GM19023 (cell line): ENCODE measurements at regions not wholly inside any gene's neighbourhood (a gene's known extent, or its start where the extent isn't known, plus 50 kb on each side); places are given as distances from the start of the nearest gene placed in this dataset.
"Not testable (repeated sequence)": the region's sequence is repeated elsewhere in the genome, so short reads cannot be mapped to it uniquely, and the experiment has no call there.

ENCODE experiments used
- ATAC-seq: cut with Tn5 transposase; IDR thresholded peaks from one replicate; pipeline ENCODE4 v1.9.1; 2021; ENCODE audit warnings: mild to moderate bottlenecking, moderate library complexity; ENCODE audit not compliant: unreplicated experiment

DNA sequence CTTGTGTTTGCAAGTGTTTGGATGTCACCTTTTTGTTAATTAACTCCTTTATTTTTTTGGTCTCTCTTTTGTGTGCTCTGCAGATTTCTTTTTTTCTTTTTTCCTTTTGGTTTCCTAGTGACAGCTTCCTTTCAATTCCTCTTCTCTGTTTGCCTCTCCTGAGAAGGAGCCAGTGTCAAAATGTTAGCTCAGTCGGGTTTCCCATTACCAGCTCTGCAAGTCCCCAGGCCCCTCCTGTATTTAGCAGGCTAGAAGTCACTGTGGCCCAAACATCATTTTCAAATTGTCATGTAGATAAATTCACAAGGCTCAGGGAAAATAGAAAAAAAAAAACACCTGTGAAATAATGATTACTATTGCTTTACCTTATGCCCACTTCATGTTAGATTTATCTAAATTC lies 1621.6 kb downstream of the CDH8 start:
- no peak for ATAC-seq

DNA sequence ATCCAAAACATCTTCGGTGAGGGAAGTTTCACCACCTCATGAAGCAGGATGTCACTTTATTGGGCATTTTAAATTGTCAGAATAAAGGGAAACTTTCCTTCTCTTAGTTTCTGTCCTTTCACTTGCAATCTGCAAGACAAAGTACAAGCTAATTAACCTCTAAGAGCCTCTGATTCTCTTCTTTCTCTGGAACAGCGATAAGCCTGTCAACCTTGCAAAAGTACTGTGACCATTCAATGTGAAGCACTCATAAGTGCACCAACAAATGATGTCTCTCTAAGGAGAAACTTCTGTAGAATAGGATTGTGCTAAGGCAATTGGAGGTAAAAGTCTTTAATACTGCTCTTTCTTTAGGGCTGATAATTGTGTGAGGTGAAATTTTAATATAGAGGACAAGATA lies 1622.3 kb downstream of the CDH8 start:
- no peak for ATAC-seq

DNA sequence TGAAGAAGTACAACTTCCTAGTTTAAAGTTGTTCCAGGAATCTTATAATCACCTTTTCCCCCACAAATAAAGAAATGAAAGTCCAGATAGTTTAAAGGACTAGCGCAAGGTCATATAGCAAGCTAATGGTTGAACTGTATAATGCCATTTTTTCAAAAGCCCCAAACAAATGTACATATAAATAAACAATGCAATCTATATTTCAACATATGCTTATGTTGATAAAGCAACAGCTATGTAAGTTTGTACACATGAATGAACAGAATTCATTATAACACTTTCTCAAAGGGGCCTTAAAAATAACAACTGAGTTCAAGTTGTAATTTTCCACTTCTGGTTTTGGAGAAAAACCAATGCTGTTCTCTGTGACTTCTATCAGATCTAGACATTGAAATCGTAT lies 1628.6 kb downstream of the CDH8 start:
- ATAC-seq: no peak

DNA sequence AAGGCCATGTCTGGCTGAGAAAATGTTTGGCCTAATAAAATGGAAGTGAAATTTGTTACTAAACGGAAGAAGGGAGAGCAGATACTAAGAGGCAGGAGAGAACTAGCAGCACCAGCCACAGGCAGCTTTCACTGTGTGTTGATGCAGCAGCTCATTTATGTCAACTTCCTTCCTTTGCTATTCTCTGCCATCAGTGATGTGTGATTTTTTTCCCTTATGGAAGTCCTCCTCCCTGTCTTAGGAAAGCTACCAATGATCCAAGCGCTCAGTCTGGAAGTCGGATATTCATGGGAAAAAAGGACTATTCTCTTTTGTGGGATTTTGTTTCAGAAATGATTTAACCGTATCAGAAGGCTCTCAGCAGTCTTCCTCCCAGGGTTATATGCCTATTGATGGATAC lies 1629.2 kb downstream of the CDH8 start:
- ATAC-seq: no peak

DNA sequence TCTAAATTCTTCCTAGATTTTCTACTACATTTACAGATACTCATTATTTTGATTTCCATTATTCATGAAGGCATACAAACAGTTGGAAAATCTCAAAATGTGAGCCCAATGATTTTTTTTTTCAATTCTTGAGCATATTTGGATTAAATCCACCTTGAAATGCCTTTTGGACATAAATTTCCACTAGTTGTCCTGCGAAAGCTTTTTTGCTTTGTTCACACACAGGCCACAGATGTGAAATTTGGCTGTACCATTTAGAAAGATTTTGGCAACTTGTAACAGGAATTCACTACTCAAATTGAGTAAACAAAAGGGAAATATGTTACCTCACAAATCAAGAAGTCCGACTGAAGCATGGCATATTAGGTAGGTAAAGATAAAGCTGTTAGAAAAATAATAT lies 1631.0 kb downstream of the CDH8 start:
- ATAC-seq: no peak

DNA sequence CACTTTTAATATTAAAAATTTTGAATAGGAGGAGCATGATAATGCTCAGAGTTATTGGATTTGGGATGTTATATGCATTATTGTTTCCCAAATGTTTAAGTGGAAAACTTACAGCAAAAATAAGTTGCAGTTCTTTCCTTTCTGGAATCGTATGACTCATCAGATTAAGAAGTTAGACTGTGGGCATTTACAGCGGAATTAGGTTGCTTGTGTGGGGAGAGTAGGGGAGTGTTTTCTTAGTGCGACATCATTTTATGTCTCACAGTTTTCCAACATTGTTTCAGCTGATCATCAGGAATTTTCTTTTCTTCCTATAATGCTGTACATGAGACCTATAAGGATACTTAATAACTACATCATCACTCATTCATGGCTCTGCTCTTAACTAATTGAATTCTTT lies 1631.8 kb downstream of the CDH8 start:
- no peak for ATAC-seq

DNA sequence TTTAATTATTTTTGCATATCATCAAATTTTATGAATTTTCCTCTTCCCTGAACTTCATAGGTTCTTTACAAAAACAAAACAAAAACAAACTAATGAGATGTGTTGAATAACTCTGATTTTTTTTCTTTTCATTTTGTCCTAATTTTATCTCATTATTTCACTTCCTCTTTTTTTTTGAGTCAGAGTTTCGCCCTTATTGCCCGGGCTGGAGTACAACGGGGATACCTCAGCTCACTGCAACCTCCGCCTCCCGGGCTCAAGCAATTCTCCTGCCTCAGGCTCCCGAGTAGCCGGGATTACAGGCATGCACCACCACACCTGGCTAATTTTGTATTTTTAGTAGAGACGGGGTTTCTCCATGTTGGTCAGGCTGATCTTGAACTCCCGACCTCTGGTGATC lies 1633.3 kb downstream of the CDH8 start:
- ATAC-seq: not testable (repeated sequence)

DNA sequence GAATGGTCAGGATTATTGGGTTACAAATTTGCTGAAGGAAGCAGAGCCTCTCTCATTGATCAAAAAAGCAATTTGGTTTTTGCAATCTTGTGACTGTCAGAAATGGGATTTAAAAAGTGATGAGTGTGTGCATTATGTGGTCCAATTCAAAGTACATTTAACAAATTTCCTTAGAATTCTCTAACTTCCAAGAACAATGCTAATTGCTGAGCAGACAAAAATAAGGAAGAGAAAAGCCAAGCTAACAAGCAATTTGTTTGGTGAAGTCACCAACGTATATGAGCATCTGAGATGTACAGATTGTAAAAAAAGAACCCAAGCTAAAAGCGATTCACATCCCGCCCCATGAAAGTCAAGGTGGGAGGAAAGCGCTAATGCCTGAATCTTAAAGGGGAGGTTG lies 1643.9 kb downstream of the CDH8 start:
- no peak for ATAC-seq

DNA sequence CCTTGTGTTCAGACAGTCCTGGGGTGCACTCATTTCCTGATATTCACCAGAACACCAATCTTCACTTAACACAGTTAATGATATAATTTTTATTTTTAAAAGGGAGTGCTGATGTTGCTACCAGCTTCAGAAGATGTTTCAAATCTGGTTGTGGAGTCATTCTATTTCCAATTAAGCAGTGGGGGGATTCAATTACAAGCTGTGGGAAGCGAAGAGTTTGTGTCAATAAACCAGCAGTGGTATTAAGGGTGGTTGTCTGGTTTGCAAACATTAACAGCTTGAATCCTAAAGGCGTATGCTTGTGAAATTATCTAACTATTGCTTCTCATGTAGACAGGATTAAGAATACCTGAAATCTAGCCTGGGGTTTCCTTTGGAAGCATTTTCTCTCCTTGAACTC lies 1637.5 kb upstream of the GOT2 start:
- ATAC-seq: no peak

DNA sequence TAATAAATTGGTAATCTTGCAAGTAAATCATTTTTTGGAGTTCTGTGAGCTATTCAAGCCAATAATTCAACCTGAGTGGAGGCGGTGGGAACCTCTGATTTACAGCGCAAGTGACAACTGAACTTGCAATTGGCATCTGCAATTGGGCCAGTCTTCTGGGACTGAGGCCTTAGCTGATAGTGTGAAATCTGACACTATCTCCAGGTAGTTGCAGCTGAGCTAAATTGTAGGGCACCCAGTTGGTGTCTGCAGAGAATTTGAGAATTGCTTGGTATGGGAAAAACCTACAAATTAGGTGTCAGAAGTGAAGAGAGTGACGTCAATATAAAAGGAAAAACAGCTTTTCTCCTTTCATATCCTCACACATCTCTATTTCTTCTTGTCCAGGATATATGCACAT lies 1633.6 kb upstream of the GOT2 start:
- ATAC-seq: no peak

DNA sequence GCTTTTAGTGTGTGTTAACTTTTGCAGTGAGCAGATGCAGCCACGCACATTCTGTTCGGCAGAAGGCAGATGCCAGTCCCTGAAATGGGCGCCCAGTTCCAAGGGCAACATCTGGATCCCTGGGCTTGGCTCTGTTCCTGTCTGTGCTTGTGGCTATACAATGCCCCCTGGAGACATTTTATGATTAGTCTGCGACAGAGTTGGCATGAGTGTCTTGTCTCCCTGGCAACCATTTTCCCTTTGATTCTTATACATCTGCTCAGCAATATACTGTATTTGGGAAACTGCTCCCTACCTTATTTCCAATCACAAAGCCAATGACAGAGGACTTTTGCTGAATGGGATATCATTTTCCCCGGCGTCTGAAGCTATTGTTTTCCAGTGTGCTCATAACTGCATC lies 1629.5 kb upstream of the GOT2 start:
- ATAC-seq: no peak

DNA sequence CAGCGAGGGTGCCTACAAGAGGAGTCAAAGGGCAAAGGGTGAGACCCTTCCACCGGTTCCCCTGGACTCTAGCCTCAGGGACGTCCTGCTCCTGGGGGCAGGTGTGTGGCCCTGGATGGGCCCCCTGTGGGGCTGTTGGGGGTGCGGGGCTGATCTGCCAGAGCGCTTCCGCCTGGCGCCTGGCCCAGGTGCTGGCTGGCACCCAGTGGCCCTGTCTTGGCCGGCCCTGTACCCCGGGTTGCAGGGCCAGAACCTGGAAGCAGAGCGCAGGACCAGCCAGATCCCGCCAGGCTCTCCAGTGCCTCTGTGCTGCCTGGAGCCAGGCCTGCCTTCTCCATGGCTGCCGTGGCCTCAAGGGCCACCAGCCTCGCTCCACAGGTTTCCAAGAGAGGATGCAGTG lies 1625.8 kb upstream of the GOT2 start:
- not testable (repeated sequence) for ATAC-seq

DNA sequence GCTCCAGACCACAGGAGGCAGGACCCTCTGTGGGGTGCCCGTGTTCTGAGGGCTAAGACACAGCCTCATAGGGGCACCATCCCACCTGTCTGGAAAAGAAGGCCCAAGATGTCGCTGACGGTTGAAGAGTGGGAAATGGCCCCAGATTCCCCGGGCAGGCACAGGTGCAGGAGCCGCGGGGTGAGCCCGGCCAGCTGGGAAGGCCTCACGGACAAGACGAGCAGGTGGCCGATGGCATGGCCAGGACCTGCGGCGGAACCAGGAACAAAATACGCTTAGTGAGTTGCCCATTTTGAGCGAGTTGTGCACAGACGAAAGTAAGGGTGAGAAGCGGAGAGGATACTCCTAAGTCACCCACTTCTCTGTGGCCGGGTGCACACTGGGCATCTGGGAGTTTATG lies 1625.3 kb upstream of the GOT2 start:
- not testable (repeated sequence) for ATAC-seq

DNA sequence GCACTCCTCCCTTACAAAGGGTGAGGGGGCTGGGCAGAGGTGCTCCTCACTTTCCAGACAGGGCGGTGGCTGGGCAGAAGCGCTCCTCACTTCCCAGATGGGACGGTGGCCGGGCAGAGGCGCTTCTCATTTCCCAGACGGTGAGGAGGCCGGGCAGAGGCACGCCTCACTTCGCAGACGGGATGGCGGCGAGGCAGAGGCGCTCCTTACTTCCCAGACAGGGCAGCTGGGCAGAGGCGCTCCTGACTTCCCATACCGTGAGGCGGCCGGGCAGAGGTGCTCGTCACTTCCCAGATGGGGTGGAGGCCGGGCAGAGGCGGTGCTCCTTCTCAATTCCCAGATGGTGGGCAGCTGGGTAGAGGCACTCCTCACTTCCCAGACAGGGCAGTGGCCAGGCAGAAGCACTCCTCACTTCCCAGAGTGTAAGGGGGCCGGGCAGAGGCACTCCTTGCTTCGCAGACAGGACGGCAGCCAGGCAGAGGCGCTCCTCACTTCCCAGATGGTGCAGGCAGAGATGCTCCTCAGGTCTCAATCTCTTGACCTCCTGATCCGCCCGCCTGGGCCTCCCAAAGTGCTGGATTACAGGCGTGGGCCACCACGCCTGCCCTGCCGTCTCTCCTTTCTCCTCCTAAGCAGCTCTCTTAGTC lies 1623.9 kb upstream of the GOT2 start:
- not testable (repeated sequence) for ATAC-seq

DNA sequence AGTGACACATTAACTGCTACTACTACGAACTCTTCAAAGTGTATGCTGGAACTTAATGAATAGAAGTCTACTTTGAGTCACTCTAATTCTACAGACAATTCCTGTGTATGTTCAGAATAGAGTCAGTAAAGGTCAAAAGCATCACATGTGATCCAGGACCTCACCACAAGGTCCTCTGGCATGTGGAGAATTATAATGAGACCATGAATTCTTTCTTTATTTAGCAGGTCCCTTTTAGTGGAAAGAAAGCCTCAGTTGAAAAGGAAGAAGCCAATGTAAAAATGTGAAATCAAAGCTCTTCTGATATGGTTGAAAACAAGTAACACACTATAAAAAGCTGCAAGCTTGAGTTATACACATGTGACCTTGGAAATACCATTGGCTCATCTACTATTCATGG lies 1612.1 kb upstream of the GOT2 start:
- ATAC-seq: no peak

DNA sequence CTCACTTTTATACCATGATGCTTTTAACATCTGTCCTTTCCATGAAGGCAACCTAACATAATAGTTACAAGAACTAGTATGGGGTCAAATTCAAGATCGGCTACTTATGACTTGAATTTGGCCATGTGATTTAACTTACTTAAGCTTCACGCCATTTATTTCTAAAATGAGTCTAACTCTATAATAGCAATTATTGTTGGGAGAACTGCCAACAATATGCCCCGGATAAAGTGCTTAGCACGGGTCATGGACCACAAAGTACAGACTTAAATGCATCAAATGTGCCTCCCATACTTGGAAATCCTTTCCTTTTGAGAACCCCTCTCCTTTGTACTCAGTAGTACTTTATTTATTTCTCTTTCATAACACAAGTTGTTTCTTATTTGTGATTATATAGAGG lies 1603.6 kb upstream of the GOT2 start:
- no peak for ATAC-seq

DNA sequence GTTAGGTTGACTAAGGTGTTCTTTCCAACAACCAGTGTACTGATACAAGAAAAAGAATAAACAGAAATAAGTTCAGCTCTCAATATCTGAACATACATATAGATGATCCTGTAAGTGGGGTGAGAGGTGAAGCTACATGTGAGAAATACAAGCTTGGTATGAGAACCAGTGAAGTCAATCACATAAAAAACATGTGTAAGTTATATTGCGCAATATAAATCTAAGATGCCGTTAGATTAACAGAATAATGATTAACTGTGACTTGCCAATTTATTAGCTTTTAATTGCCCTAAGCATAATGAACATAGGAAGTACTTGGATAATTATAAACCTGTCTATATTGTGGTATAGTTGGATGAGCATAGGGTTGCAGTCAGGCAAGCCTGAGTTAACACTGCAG lies 1597.1 kb upstream of the GOT2 start:
- ATAC-seq: no peak

DNA sequence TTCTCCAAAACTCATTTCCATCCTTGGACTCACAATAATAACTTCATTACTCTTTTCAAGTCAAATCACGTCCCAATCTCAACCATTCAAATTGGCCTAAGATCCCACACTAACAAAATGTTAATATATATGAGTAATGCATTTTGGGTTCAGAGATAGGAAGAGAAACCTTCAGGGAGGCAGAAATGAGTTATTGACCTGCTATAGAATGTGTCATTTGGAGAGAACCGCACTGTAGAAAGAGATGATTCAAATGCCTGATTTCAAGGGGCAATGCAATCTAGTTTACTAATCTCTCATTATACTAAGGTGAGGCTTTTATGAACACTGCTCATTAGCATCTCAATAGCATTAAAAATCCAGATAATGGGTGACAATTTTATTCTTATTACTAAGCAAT lies 1595.0 kb upstream of the GOT2 start:
- no peak for ATAC-seq

DNA sequence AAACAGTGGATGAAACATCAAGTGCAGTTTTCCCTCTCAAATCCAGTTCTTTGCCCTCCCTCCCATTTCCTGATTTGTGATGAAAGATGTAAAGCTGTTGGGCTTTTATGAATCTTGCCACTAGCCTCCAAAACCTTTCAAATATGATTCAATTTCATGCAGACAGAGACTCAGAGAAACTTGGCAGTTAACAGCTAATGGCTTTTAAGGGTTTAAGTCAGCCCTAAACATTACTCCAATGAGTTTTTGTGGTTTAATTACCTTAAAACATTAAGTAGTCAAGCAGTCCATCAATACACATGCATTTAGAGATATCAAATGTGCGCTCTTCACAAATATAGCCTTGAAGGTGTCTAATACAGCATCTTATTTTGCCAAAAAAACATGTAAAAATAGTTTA lies 1594.0 kb upstream of the GOT2 start:
- no peak for ATAC-seq

DNA sequence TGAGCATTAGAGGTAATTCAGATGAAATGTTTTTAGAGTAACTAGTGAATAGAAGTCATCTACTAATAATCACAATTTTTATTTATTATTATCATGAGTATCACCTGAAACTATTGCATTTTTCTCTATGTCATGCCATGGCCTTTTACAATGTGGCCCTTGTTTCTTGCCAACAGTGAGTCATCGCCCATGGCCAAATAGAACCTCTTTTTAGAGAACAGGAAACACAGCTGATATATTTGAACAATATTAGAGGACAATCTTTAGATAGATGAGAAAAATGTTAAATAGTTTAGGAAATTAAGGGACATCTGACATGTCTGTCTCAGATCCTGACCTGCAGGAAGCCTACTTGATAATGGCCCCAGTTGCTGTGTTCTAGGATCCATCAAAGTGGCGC lies 1584.4 kb upstream of the GOT2 start:
- no peak for ATAC-seq

DNA sequence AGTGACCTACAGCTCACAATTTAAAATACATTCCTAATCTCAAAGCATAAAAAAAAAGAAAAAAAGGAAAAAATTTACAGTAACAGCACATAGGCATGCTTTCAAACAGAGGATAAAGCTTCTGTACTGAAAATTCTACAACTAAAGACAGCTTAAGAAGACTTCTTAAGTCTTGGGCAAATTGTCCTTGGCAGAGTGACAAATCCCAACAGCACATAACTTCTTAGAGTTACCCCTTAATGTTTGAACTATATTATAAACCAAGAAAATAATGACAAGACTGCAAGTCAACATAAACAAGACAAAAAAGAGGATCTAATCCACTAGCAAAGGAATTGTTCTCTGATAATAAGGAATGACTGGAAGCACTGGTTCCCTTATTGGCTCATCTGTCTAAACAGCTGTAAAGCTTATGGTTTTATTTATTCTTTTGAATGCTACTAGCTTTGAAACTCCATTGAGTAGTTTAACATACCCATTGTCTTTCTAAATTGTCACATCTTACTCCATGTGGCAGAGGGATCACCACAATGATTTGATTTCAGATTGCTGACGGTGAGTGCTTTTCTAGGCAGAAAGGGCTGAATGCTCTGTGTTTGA lies 1576.8 kb upstream of the GOT2 start:
- no peak for ATAC-seq

DNA sequence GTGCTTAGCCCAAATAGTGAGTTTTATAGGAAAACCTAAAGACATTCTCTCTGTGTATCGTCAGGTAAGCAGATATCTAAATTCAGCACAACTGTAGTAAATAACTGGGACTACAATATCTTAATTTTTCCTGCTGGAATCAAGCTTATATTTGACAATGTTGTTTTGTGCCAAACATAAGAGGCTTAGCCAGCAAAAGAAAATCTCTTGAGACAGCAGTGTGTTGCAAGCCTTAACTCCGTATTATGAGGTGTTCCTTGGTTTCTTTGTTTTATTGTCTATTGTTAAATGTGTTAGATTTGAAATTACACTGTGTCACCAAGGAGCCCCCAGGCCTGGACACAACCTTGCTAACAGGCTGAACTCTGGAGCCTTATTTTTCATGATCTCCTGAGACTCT lies 1570.6 kb upstream of the GOT2 start:
- ATAC-seq: no peak

DNA sequence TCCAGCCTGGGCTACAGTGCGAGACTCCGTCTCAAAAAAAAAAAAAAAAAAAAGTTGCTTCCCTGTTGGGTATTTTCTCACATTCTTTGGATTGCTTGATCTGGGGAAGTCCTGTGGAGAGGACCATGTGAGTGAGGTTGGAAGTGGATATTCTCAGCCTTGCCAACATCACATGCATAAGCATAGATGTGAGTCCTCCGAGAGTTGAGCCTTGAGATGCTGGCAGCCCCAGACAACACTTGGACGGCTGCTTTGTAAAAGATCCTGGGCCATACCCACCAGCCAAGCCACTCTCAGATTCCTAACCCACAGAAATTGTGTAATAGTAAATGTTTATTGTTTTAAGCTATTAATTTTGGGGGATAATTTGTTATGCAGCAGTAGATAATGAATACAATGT lies 1570.0 kb upstream of the GOT2 start:
- ATAC-seq: no peak
